HG02938 (cell line): ENCODE measurements at regions not wholly inside any gene's neighbourhood (a gene's known extent, or its start where the extent isn't known, plus 50 kb on each side); places are given as distances from the start of the nearest gene placed in this dataset.
"Not testable (repeated sequence)": the region's sequence is repeated elsewhere in the genome, so short reads cannot be mapped to it uniquely, and the experiment has no call there.

Experiments used
- ATAC-seq: cut with Tn5 transposase; IDR thresholded peaks from one replicate; pipeline ENCODE4 v1.9.1; 2021; ENCODE audit warnings: mild to moderate bottlenecking, moderate library complexity; ENCODE audit not compliant: unreplicated experiment

GRCh38 chr4:180280726-180281297 lies 1962.4 kb upstream of the TENM3 start:
- no peak for ATAC-seq

GRCh38 chr4:180281724-180282123 lies 1961.5 kb upstream of the TENM3 start:
- no peak for ATAC-seq

GRCh38 chr4:180284267-180284666 lies 1958.9 kb upstream of the TENM3 start:
- no peak for ATAC-seq

- peak; percentile 84 for ATAC-seq
Measured at GRCh38 chr4:180285796-180286195, 1957.4 kb upstream of the TENM3 start.

- ATAC-seq: no peak
Measured at GRCh38 chr4:180292339-180292738, 1950.9 kb upstream of the TENM3 start.

GRCh38 chr4:180296036-180296599 lies 1947.1 kb upstream of the TENM3 start:
- no peak for ATAC-seq

- peak; percentile 82 for ATAC-seq
Measured at GRCh38 chr4:180304321-180304720, 1938.9 kb upstream of the TENM3 start.

- ATAC-seq: no peak
Measured at GRCh38 chr4:180310616-180311015, 1932.6 kb upstream of the TENM3 start.

- ATAC-seq: peak; percentile 86
Measured at GRCh38 chr4:180314972-180315371, 1928.2 kb upstream of the TENM3 start.

- no peak for ATAC-seq
Measured at GRCh38 chr4:180330521-180330920, 1912.7 kb upstream of the TENM3 start.

- ATAC-seq: no peak
Measured at GRCh38 chr4:180333162-180333561, 1910.0 kb upstream of the TENM3 start.

GRCh38 chr4:180335566-180335965 lies 1907.6 kb upstream of the TENM3 start:
- no peak for ATAC-seq

- ATAC-seq: no peak
Measured at GRCh38 chr4:180336494-180337090, 1906.6 kb upstream of the TENM3 start.

GRCh38 chr4:180341926-180342325 lies 1901.3 kb upstream of the TENM3 start:
- ATAC-seq: no peak

- no peak for ATAC-seq
Measured at GRCh38 chr4:180350901-180351300, 1892.3 kb upstream of the TENM3 start.

- ATAC-seq: no peak
Measured at GRCh38 chr4:180356766-180357165, 1886.4 kb upstream of the TENM3 start.

GRCh38 chr4:180360113-180360512 lies 1883.1 kb upstream of the TENM3 start:
- not testable (repeated sequence) for ATAC-seq

GRCh38 chr4:180363815-180364214 lies 1879.4 kb upstream of the TENM3 start:
- ATAC-seq: no peak

GRCh38 chr4:180372691-180373090 lies 1870.5 kb upstream of the TENM3 start:
- ATAC-seq: no peak

GRCh38 chr4:180377741-180378140 lies 1865.5 kb upstream of the TENM3 start:
- no peak for ATAC-seq

- ATAC-seq: no peak
Measured at GRCh38 chr4:180380733-180381132, 1862.5 kb upstream of the TENM3 start.

GRCh38 chr4:180391613-180392012 lies 1851.6 kb upstream of the TENM3 start:
- ATAC-seq: no peak

- peak; percentile 49 for ATAC-seq
Measured at GRCh38 chr4:180394312-180394711, 1848.9 kb upstream of the TENM3 start.
